ENCODE measurements at regions not wholly inside any gene's neighbourhood (a gene's known extent, or its start where the extent isn't known, plus 50 kb on each side); places are given as distances from the start of the nearest gene placed in this dataset.

- TF ChIP-seq E2F4 (CRISPR knock-in tag; IDR thresholded peaks at IDR 0.05; ENCODE audit: low read depth), result no peak
- no peak for TF ChIP-seq GABPB2 (CRISPR knock-in tag; conservative IDR thresholded peaks at IDR 0.05)
- no peak for TF ChIP-seq BDP1 (IDR thresholded peaks at IDR 0.05; ENCODE audit: insufficient read depth, insufficient read length)
- no peak for TF ChIP-seq ZNF717 (CRISPR knock-in tag; IDR thresholded peaks at IDR 0.05)
- no peak for TF ChIP-seq IRF9 (tag; IDR thresholded peaks at IDR 0.05)
Measured at GRCh38 chr9:18114559-18115475, 359.1 kb upstream of the ADAMTSL1 start (continued).

- in situ Hi-C loops (cut with MboI) (no loop called here), intact Hi-C loops (cut with micrococcal nuclease) (no loop called here)
- no peak for FAIRE-seq
- no peak for DNase-seq (ENCODE audit: extremely low read depth in 1 of 4, low spot score in 3 of 4)
- Histone ChIP-seq H3K4me2 (ENCODE audit: insufficient read depth, low read length) (no peak overlapping the region), H3K79me2 (ENCODE audit: control insufficient read depth, insufficient read depth, low read length) (no peaks in the 10 kb centered on the region), H4K20me1 (replicated peaks; ENCODE audit: control insufficient read depth, insufficient read depth, low read length) (no peaks in the 10 kb centered on the region), H3K27ac (ENCODE audit: extremely low read depth, low read depth, low read length) (no peak overlapping the region), H3K4me1 (replicated peaks in 1 of 2; ENCODE audit: control insufficient read depth in 2 of 2, insufficient read depth in 2 of 2, low read length in 2 of 2) (no peaks in the 10 kb centered on the region), H3K36me3 (ENCODE audit: control insufficient read depth, insufficient read depth, low read length) (no peaks in the 10 kb centered on the region), H3K4me3 (no peak overlapping the region), H3K9ac (ENCODE audit: insufficient read depth in 1 of 2, low read depth in 2 of 2, low read length in 2 of 2) (no peak overlapping the region), H3K9me1 (ENCODE audit: control insufficient read depth, insufficient read depth, low read length) (no peaks in the 10 kb centered on the region), H3K9me3 (replicated peaks; ENCODE audit: control insufficient read depth, insufficient read depth, low read depth, low read length) (no peaks in the 10 kb centered on the region), H2AFZ (ENCODE audit: low read depth, low read length) (no peak overlapping the region), H3K27me3 (ENCODE audit: control insufficient read depth in 2 of 2, insufficient read depth in 2 of 2, low read length in 2 of 2) (no peaks in the 10 kb centered on the region)
- ATAC-seq, result no peak
- CTCF ChIA-PET (ENCODE audit: low intra/inter-chr PET ratio), result no interaction called here
- POLR2A ChIA-PET, result no interaction called here
- BruUV-seq (replicated peaks), result no TSS peak
- TF ChIP-seq ZBTB9 (CRISPR knock-in tag; IDR thresholded peaks at IDR 0.05), result no peak
- TF ChIP-seq ZNF239 (CRISPR knock-in tag; IDR thresholded peaks at IDR 0.05), result no peak
- no peak for TF ChIP-seq KLF16 (IDR thresholded peaks at IDR 0.05)
- no peak for TF ChIP-seq CBX5 (IDR thresholded peaks at IDR 0.05; ENCODE audit: borderline replicate concordance, low read depth)
- no peak for TF ChIP-seq PPARD (CRISPR knock-in tag; IDR thresholded peaks at IDR 0.05)
- TF ChIP-seq NRF1 (conservative IDR thresholded peaks at IDR 0.05 in 1 of 2, IDR thresholded peaks at IDR 0.05 in 1 of 2), result no peak
Measured at GRCh38 chr9:18118268-18118667, 355.7 kb upstream of the ADAMTSL1 start.

Measured in K562 (cell line).